Keratinocyte (primary cell): ENCODE measurements at regions not wholly inside any gene's neighbourhood (a gene's known extent, or its start where the extent isn't known, plus 50 kb on each side); places are given as distances from the start of the nearest gene placed in this dataset.

Experiments used
- DNase-seq: peaks from one replicate; pipeline ENCODE4 v3.0.0-alpha.2; 2011; ENCODE audit warnings: low read depth, missing footprints, low spot score
- FAIRE-seq: peaks from 2 replicates; lab custom pipeline; 2011; peaks lifted over from hg19 to GRCh38; lab: Jason Lieb, UNC
- H2AFZ ChIP-seq: 2 replicates; pipeline ENCODE4 v1.6.0; 2012; ENCODE audit warnings: low read length, control low read depth, inconsistent platforms; ENCODE audit not compliant: control insufficient read depth
- H3K27ac ChIP-seq: 2 replicates; pipeline ENCODE4 v1.5.1; 2011; ENCODE audit warnings: low read length; ENCODE audit not compliant: control insufficient read depth, insufficient read depth
- H3K27me3 ChIP-seq: 3 replicates; pipeline ENCODE4 v1.6.0; 2011; ENCODE audit warnings: low read length; ENCODE audit not compliant: control insufficient read depth, insufficient read depth; ENCODE audit errors: extremely low read depth
- H3K36me3 ChIP-seq, 2 experiments: 2 replicates in 1 of 2; 3 replicates in 1 of 2; pipeline ENCODE4 v1.5.1; 2011; ENCODE audit warnings: low read length in 2 of 2, mild to moderate bottlenecking in 1 of 2; ENCODE audit not compliant: control insufficient read depth in 2 of 2, insufficient read depth in 2 of 2; ENCODE audit errors: extremely low read depth in 1 of 2
- H3K4me1 ChIP-seq: 3 replicates; pipeline ENCODE4 v1.5.1; 2011; ENCODE audit warnings: low read length; ENCODE audit not compliant: control insufficient read depth, insufficient read depth; ENCODE audit errors: extremely low read depth
- H3K4me2 ChIP-seq: 3 replicates; pipeline ENCODE4 v1.6.0; 2011; ENCODE audit warnings: low read depth, low read length; ENCODE audit not compliant: control insufficient read depth, insufficient read depth; ENCODE audit errors: extremely low read depth
- H3K4me3 ChIP-seq, 3 experiments: fragments of 200-600 bp in 1 of 3; sonication (generic) in 1 of 3; 2 replicates in 2 of 3; 3 replicates in 1 of 3; pipeline ENCODE4 v1.5.1; 2011 to 2016; ENCODE audit warnings: low read length in 3 of 3, mild to moderate bottlenecking in 3 of 3, control low read depth in 2 of 3, inconsistent platforms in 1 of 3, low read depth in 1 of 3, mixed read lengths in 1 of 3, mixed run types in 1 of 3, moderate library complexity in 1 of 3; ENCODE audit not compliant: control insufficient read depth in 2 of 3, insufficient read depth in 2 of 3; ENCODE audit errors: extremely low read depth in 1 of 3
- H3K79me2 ChIP-seq: 2 replicates; pipeline ENCODE4 v1.6.0; 2012; ENCODE audit warnings: low read length; ENCODE audit not compliant: control insufficient read depth, insufficient read depth
- H3K9ac ChIP-seq: 3 replicates; pipeline ENCODE4 v1.6.0; 2011; ENCODE audit warnings: low read length; ENCODE audit not compliant: control insufficient read depth, insufficient read depth; ENCODE audit errors: extremely low read depth
- H3K9me1 ChIP-seq: 3 replicates; pipeline ENCODE4 v1.6.0; 2011; ENCODE audit warnings: low read length; ENCODE audit not compliant: control insufficient read depth, insufficient read depth; ENCODE audit errors: extremely low read depth
- H3K9me3 ChIP-seq: 2 replicates; pipeline ENCODE4 v1.5.1; 2012; ENCODE audit warnings: low read depth, low read length; ENCODE audit not compliant: control insufficient read depth
- H4K20me1 ChIP-seq: 3 replicates; pipeline ENCODE4 v1.6.0; 2011; ENCODE audit warnings: low read length; ENCODE audit not compliant: control insufficient read depth, insufficient read depth; ENCODE audit errors: extremely low read depth
- EZH2 ChIP-seq: IDR thresholded peaks from one replicate; pipeline ENCODE4 v1.6.1; 2012; ENCODE audit warnings: inconsistent platforms, mild to moderate bottlenecking, low read length, moderate library complexity
- dilution Hi-C: fragments of 300-500 bp; cut with MboI; formaldehyde crosslinking; loops from one replicate; pipeline ENCODE4 v1.7.0; 2020; ENCODE audit warnings: low sequenced_read_pairs; ENCODE audit not compliant: extremely low pct_ligation_motif_present
- TF ChIP-seq, protein P1 (sequence below), 3 experiments: IDR thresholded peaks in 1 of 3; conservative IDR thresholded peaks in 1 of 3; optimal IDR thresholded peaks in 1 of 3; 2 replicates in 2 of 3; 3 replicates in 1 of 3; pipeline versions ENCODE3 to v1.5.1; 2011; ENCODE audit warnings: low read length in 3 of 3, mild to moderate bottlenecking in 3 of 3, moderate library complexity in 2 of 3, control low read depth in 1 of 3, inconsistent platforms in 1 of 3; ENCODE audit not compliant: insufficient read depth in 2 of 3; ENCODE audit errors: extremely low read depth in 1 of 3

- DNase-seq (no peak), FAIRE-seq (no peak)
- Histone ChIP-seq H3K4me2 (no peak overlapping the region), H3K79me2 (no peaks in the 10 kb centered on the region), H3K9ac (no peak overlapping the region), H3K4me1 (no peaks in the 10 kb centered on the region), H3K9me1 (no peaks in the 10 kb centered on the region), H3K9me3 (peaks cover 3% of the 10 kb centered on the region), H4K20me1 (no peaks in the 10 kb centered on the region), H3K27ac (no peak overlapping the region), H3K27me3 (no peaks in the 10 kb centered on the region), H2AFZ (no peak overlapping the region), H3K36me3 (no peaks in the 10 kb centered on the region), H3K4me3 (no peak overlapping the region)
- dilution Hi-C loops = no loop called here
- TF ChIP-seq, protein P1, sequence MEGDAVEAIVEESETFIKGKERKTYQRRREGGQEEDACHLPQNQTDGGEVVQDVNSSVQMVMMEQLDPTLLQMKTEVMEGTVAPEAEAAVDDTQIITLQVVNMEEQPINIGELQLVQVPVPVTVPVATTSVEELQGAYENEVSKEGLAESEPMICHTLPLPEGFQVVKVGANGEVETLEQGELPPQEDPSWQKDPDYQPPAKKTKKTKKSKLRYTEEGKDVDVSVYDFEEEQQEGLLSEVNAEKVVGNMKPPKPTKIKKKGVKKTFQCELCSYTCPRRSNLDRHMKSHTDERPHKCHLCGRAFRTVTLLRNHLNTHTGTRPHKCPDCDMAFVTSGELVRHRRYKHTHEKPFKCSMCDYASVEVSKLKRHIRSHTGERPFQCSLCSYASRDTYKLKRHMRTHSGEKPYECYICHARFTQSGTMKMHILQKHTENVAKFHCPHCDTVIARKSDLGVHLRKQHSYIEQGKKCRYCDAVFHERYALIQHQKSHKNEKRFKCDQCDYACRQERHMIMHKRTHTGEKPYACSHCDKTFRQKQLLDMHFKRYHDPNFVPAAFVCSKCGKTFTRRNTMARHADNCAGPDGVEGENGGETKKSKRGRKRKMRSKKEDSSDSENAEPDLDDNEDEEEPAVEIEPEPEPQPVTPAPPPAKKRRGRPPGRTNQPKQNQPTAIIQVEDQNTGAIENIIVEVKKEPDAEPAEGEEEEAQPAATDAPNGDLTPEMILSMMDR (optimal IDR thresholded peaks at IDR 0.05 in 1 of 3, IDR thresholded peaks at IDR 0.05 in 1 of 3, conservative IDR thresholded peaks at IDR 0.05 in 1 of 3; ENCODE audit: extremely low read depth in 1 of 3, insufficient read depth in 2 of 3, low read length in 3 of 3) = no peak
- TF ChIP-seq EZH2 = no peak
Observed at GRCh38 chr5:179467441-179467840, 82.9 kb upstream of the RUFY1 start.

DNA sequence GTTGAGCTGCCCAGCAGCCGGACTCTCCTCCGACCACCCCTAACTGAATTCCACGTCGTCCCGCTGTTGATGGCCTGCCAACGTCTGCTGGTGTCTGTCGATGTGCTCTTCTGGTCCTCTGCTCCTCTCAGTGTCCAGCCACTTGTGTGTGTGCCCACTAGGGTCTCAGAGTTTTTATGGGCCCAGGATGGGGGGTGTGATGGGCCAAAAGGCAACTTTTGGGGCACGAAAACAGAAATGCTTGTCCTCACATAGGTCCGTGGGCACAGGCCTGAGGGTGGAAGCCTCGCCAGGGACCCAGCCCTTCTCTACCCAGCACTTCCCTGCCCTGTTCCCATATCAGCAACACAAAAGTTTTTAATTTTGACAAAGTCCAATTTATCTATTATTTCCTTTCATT, 85.7 kb upstream of the RUFY1 start:
- Histone ChIP-seq H3K9me3 (peaks cover 9% of the 10 kb centered on the region), H3K9me1 (no peaks in the 10 kb centered on the region), H2AFZ (no peak overlapping the region), H3K4me3 (no peak overlapping the region), H3K79me2 (no peaks in the 10 kb centered on the region), H3K9ac (no peak overlapping the region), H3K27ac (no peak overlapping the region), H3K4me2 (no peak overlapping the region), H3K4me1 (no peaks in the 10 kb centered on the region), H4K20me1 (no peaks in the 10 kb centered on the region), H3K27me3 (no peaks in the 10 kb centered on the region), H3K36me3 (no peaks in the 10 kb centered on the region)
- FAIRE-seq = no peak
- TF ChIP-seq, protein P1 (optimal IDR thresholded peaks at IDR 0.05 in 1 of 3, IDR thresholded peaks at IDR 0.05 in 1 of 3, conservative IDR thresholded peaks at IDR 0.05 in 1 of 3; ENCODE audit: extremely low read depth in 1 of 3, insufficient read depth in 2 of 3, low read length in 3 of 3) = no peak
- no peak for TF ChIP-seq EZH2
- dilution Hi-C loops = no loop called here
- DNase-seq = no peak
